ENCODE measurements at regions not wholly inside any gene's neighbourhood (a gene's known extent, or its start where the extent isn't known, plus 50 kb on each side); places are given as distances from the start of the nearest gene placed in this dataset.

- no peak for TF ChIP-seq CTCF (IDR thresholded peaks at IDR 0.05; ENCODE audit: insufficient read depth, low read depth, low read length)
- TF ChIP-seq EZH2 (IDR thresholded peaks at IDR 0.05; ENCODE audit: insufficient read depth, low read length): no peak
Measured at GRCh38 chr5:82786748-82787147, 290.4 kb downstream of the TMEM167A start.
